Endothelial cell (in vitro differentiated cells): ENCODE measurements at regions not wholly inside any gene's neighbourhood (a gene's known extent, or its start where the extent isn't known, plus 50 kb on each side); places are given as distances from the start of the nearest gene placed in this dataset.

ENCODE experiments used
- DNase-seq: peaks from one replicate; pipeline ENCODE4 v3.0.0; 2021; ENCODE audit warnings: low spot score
- H3K27ac Mint-ChIP-seq: one replicate; pipeline ENCODE4 v1.8.0; 2021; ENCODE audit warnings: mixed read lengths, inconsistent platforms; ENCODE audit not compliant: unreplicated experiment
- H3K27me3 Mint-ChIP-seq: one replicate; pipeline ENCODE4 v1.8.0; 2021; ENCODE audit warnings: mild to moderate bottlenecking, moderate library complexity, mixed read lengths, inconsistent platforms; ENCODE audit not compliant: unreplicated experiment
- H3K36me3 Mint-ChIP-seq: one replicate; pipeline ENCODE4 v1.8.0; 2021; ENCODE audit warnings: mild to moderate bottlenecking, low read depth, mixed read lengths, inconsistent platforms; ENCODE audit not compliant: unreplicated experiment
- H3K4me1 Mint-ChIP-seq: one replicate; pipeline ENCODE4 v1.8.0; 2021; ENCODE audit warnings: mild to moderate bottlenecking, mixed read lengths, inconsistent platforms; ENCODE audit not compliant: unreplicated experiment
- H3K4me3 Mint-ChIP-seq: one replicate; pipeline ENCODE4 v1.8.0; 2021; ENCODE audit warnings: mild to moderate bottlenecking, mixed read lengths, inconsistent platforms; ENCODE audit not compliant: unreplicated experiment
- H3K9me3 Mint-ChIP-seq: one replicate; pipeline ENCODE4 v1.8.0; 2021; ENCODE audit warnings: mixed read lengths, inconsistent platforms; ENCODE audit not compliant: unreplicated experiment
- TF ChIP-seq, protein P1 (sequence below): fragments of 200-600 bp; sonication (generic); IDR thresholded peaks from one replicate; pipeline ENCODE4 v1.5.0; 2021; ENCODE audit warnings: antibody characterized with exemption; ENCODE audit not compliant: unreplicated experiment

DNA sequence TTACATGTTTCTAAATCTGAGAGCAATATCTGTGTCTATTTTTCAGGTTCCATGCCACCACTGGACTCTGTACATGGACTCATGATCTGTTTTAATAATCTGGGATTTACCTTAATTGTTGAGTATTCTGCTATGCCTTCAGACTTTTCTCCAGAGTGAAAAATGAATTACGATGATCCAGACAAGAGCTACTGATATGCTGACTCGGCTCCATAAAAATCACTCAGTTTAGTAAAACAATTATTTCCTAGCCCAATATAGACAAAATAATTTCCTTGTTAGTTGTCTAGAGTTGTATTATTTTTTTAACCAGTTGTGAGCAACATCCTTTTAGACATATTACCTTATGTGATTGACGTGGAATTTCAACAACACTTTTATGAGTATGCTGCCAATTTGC lies 736.8 kb downstream of the RFPL4B start:
- Mint-ChIP-seq H3K4me3 (no peak overlapping the region), H3K27ac (no peak overlapping the region), H3K36me3 (no peaks in the 10 kb centered on the region), H3K9me3 (no peaks in the 10 kb centered on the region), H3K4me1 (peaks cover 16% of the 10 kb centered on the region), H3K27me3 (no peaks in the 10 kb centered on the region)
- no peak for DNase-seq
- TF ChIP-seq, protein P1, sequence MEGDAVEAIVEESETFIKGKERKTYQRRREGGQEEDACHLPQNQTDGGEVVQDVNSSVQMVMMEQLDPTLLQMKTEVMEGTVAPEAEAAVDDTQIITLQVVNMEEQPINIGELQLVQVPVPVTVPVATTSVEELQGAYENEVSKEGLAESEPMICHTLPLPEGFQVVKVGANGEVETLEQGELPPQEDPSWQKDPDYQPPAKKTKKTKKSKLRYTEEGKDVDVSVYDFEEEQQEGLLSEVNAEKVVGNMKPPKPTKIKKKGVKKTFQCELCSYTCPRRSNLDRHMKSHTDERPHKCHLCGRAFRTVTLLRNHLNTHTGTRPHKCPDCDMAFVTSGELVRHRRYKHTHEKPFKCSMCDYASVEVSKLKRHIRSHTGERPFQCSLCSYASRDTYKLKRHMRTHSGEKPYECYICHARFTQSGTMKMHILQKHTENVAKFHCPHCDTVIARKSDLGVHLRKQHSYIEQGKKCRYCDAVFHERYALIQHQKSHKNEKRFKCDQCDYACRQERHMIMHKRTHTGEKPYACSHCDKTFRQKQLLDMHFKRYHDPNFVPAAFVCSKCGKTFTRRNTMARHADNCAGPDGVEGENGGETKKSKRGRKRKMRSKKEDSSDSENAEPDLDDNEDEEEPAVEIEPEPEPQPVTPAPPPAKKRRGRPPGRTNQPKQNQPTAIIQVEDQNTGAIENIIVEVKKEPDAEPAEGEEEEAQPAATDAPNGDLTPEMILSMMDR, result no peak

DNA sequence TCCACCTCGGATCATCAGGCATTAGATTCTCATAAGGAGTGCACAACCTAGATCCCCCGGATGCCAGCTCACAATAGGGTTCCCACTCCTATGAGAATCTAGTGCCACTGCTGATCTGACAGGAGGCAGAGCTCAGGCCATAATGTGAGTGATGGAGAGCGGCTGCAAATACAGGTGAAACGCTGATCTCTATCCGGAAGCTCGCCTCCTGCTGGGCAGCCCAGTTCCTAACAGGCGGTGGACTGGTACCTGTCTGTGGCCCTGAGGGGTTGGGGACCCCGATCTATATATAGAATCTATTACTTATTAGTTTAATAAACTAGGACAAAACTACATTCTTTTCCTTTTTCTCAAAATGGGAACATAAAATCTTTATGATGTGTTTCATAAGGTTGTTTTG lies 741.9 kb downstream of the RFPL4B start:
- no peak for DNase-seq
- no peaks in the 10 kb centered on the region for H3K36me3 Mint-ChIP-seq
- TF ChIP-seq, protein P1, result no peak
- H3K27ac Mint-ChIP-seq, result no peak overlapping the region
- H3K4me3 Mint-ChIP-seq, result no peak overlapping the region
- H3K27me3 Mint-ChIP-seq, result no peaks in the 10 kb centered on the region
- H3K4me1 Mint-ChIP-seq, result peaks cover 4% of the 10 kb centered on the region
- H3K9me3 Mint-ChIP-seq, result no peaks in the 10 kb centered on the region

DNA sequence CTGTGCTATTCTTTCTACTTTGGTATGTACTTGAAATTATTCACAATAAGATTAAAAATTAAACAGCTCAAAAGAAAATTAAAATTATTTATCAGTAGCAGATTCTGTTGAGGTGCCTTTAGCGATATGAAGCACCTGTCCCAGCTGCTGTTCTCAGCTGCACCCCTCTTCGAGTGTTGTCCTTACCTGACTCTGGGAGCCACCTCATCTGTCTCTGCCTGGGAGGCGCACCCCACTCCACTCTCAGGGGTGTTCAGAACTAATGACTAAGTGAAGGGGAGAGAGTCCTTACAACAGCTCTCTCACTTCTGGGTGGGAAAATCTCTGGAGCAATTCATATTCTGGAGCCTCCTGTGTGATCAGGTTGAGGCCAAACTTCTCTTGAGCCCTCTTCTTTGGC lies 745.7 kb downstream of the RFPL4B start:
- Mint-ChIP-seq H3K27ac (no peak overlapping the region), H3K4me1 (peaks cover 4% of the 10 kb centered on the region), H3K4me3 (no peak overlapping the region), H3K9me3 (no peaks in the 10 kb centered on the region), H3K36me3 (peaks cover 8% of the 10 kb centered on the region), H3K27me3 (no peaks in the 10 kb centered on the region)
- TF ChIP-seq, protein P1, result no peak
- DNase-seq, result no peak

DNA sequence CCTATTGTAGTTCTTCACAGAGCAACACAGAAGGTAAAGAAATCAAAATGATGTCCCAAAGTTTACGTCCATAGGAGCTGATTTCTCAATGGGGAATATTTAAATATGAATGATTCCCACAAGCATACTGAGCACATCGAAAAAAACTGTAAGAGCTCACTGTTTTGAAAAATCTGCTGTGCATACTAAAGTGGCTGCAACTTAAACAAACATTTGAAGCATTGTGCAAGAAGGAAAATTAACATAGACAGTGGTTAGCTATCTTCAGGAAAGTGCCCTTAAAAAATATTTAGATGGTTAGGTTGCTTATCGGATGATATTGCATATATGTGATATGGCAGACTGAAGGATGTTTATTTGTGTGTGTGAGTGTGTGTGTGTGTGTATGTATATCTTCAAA lies 747.6 kb downstream of the RFPL4B start:
- DNase-seq, result no peak
- TF ChIP-seq, protein P1, result no peak
- H3K36me3 Mint-ChIP-seq, result peaks cover 8% of the 10 kb centered on the region
- H3K27ac Mint-ChIP-seq, result no peak overlapping the region
- no peak overlapping the region for H3K4me3 Mint-ChIP-seq
- H3K4me1 Mint-ChIP-seq, result no peaks in the 10 kb centered on the region
- no peaks in the 10 kb centered on the region for H3K9me3 Mint-ChIP-seq
- H3K27me3 Mint-ChIP-seq, result no peaks in the 10 kb centered on the region

DNA sequence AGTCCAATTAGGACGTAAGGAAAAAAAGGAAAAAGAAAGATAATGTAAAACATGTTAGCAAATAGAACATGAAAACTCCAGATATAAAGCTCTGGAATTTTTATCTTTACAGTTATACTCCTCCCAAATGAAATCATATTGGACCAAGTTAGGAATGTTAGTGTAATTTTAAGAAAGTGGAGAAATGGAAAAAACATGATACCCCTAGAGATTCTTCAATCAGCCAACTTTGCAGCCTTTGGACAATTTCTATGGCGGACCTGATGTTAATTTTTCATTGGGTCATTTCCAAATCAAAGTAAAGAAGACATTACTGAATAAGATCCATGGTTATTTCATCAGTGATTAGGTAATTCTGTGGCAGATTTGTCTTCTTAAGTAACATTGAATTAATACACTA lies 748.7 kb downstream of the RFPL4B start:
- no peaks in the 10 kb centered on the region for H3K27me3 Mint-ChIP-seq
- H3K36me3 Mint-ChIP-seq, result peaks cover 8% of the 10 kb centered on the region
- H3K9me3 Mint-ChIP-seq, result no peaks in the 10 kb centered on the region
- H3K4me1 Mint-ChIP-seq, result no peaks in the 10 kb centered on the region
- TF ChIP-seq, protein P1, result no peak
- no peak overlapping the region for H3K4me3 Mint-ChIP-seq
- H3K27ac Mint-ChIP-seq, result no peak overlapping the region
- no peak for DNase-seq
